Skin of body (tissue), 1 donor: ENCODE measurements at regions not wholly inside any gene's neighbourhood (a gene's known extent, or its start where the extent isn't known, plus 50 kb on each side); places are given as distances from the start of the nearest gene placed in this dataset.

Source experiments
- DNase-seq: peaks from one replicate; lab custom pipeline; 2025; lab: John Stamatoyannopoulos, UW

DNA sequence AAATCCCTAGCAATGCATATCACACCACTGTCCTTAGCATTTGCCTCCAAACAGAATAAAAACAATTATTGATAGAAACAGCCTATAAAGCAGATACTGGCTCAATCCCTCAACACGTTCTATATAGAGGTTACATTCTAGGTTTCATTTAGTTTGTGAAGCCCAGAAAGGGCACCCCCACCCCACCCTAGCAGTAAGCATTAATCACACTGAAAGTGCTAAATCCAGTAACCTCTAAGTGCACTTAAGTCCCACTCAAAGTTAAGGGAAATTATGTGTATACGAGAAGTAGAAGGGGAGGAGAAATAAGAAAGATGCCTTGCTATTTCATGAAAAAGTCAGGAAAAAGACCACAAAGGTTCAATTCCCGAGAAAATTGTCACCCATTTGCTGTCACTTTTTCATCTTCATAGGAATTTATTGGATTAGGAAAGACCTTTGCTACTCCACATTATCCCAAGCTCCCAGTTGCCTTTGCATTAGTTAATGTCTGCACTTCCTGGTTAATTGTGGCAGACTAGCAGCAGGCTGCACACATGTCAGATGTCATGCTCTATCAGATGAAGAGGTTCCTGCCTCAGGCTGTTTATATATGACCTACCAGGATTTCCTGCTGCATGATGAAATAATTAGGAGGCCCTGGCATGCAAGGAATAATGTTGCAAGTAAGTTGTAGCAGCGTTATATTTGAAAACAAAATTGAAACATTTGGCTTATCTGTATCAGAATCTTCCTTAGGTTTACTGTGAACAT lies 54.5 kb upstream of the LHX8 start:
- DNase-seq, result no peak

GRCh38 chr1:75083223-75083622 lies 51.0 kb upstream of the LHX8 start:
- no peak for DNase-seq

DNA sequence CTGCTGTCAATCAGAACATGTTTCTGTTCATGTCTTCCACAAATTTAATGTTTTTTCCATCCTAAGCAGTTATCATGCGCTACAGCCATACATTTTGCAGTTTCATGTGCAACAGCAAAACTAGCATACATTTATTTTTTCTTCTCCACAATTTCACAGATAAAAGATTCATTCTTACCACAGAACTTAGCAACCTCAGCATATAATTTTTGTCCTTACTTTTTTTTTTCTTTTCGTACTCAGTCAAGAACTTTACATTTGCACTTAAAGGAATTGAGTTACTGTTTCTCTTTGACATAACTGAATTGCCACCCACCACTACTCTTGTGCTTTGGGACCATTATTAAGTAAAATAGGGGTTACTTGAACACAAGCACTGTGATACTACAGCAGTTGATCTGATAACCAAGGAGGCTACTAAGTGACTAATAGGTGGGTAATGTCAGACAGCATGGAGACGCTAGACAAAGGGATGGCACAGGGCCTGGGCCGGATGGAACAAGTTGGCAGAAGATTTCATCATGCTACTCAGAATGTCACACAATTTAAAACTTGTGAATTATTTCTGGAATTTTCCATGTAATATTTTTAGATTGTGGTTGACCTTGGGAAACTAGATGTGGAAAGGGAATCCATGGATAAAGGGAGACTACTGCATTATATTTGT lies 50.2 kb upstream of the LHX8 start:
- DNase-seq, result no peak
